GM18519 (cell line): ENCODE measurements at regions not wholly inside any gene's neighbourhood (a gene's known extent, or its start where the extent isn't known, plus 50 kb on each side); places are given as distances from the start of the nearest gene placed in this dataset.

Experiments used
- ATAC-seq: cut with Tn5 transposase; IDR thresholded peaks from one replicate; pipeline ENCODE4 v1.9.1; 2021; ENCODE audit warnings: mild to moderate bottlenecking, moderate library complexity; ENCODE audit not compliant: unreplicated experiment, low FRiP score

GRCh38 chr3:150106740-150107428 is 136.2 kb upstream of the PFN2 start:
- ATAC-seq, result no peak

- no peak for ATAC-seq
These were observed 135.4 kb upstream of the PFN2 start for GRCh38 chr3:150105886-150106612.

- ATAC-seq, result no peak
These were observed 134.3 kb upstream of the PFN2 start for GRCh38 chr3:150105025-150105424.

GRCh38 chr3:150104564-150104963 is 133.9 kb upstream of the PFN2 start:
- no peak for ATAC-seq

GRCh38 chr3:150101016-150101415 is 130.3 kb upstream of the PFN2 start:
- ATAC-seq, result no peak

- no peak for ATAC-seq
These were observed 127.9 kb upstream of the PFN2 start for GRCh38 chr3:150098621-150099020.

- ATAC-seq, result no peak
These were observed 126.8 kb upstream of the PFN2 start for GRCh38 chr3:150097588-150097890.

- no peak for ATAC-seq
These were observed 126.2 kb upstream of the PFN2 start for GRCh38 chr3:150096700-150097587.

GRCh38 chr3:150094150-150094933 is 123.6 kb upstream of the PFN2 start:
- ATAC-seq, result no peak

- no peak for ATAC-seq
These were observed 120.9 kb upstream of the PFN2 start for GRCh38 chr3:150091626-150092025.

- no peak for ATAC-seq
These were observed 120.2 kb upstream of the PFN2 start for GRCh38 chr3:150090877-150091276.

- ATAC-seq, result no peak
These were observed 119.3 kb upstream of the PFN2 start for GRCh38 chr3:150090006-150090405.

GRCh38 chr3:150084128-150084527 is 113.4 kb upstream of the PFN2 start:
- no peak for ATAC-seq

- ATAC-seq, result no peak
These were observed 113.0 kb upstream of the PFN2 start for GRCh38 chr3:150083655-150084042.

GRCh38 chr3:150082898-150083654 is 112.4 kb upstream of the PFN2 start:
- ATAC-seq, result no peak

GRCh38 chr3:150081084-150081483 is 110.4 kb upstream of the PFN2 start:
- no peak for ATAC-seq

- no peak for ATAC-seq
These were observed 109.5 kb upstream of the PFN2 start for GRCh38 chr3:150080058-150080730.

GRCh38 chr3:150079029-150079739 is 108.5 kb upstream of the PFN2 start:
- no peak for ATAC-seq
